GM12864 (cell line): ENCODE measurements at regions not wholly inside any gene's neighbourhood (a gene's known extent, or its start where the extent isn't known, plus 50 kb on each side); places are given as distances from the start of the nearest gene placed in this dataset.

Experiments used
- DNase-seq: peaks from one replicate; pipeline ENCODE4 v3.0.0-alpha.2; 2011; ENCODE audit warnings: low read depth
- H3K4me3 ChIP-seq: 2 replicates; pipeline ENCODE4 v1.5.1; 2011; ENCODE audit warnings: mild to moderate bottlenecking, low read depth, low read length, control low read depth
- CTCF ChIP-seq: IDR thresholded peaks from 2 replicates; pipeline ENCODE4 v1.5.1; 2011; ENCODE audit warnings: low read depth, mild to moderate bottlenecking, moderate library complexity, low read length, control low read depth, inconsistent platforms; ENCODE audit errors: missing control alignments

- TF ChIP-seq CTCF, result no peak
- DNase-seq, result no peak
Observed at GRCh38 chr16:85205747-85206471, 93.6 kb upstream of the CIBAR2 start.

GRCh38 chr16:85206472-85207356, 94.4 kb upstream of the CIBAR2 start:
- no peak overlapping the region for H3K4me3 ChIP-seq
- DNase-seq, result no peak
- TF ChIP-seq CTCF, result no peak

More at GRCh38 chr16:85205747-85206471, 93.6 kb upstream of the CIBAR2 start:
- no peak overlapping the region for H3K4me3 ChIP-seq

GRCh38 chr16:85207357-85207921, 95.2 kb upstream of the CIBAR2 start:
- H3K4me3 ChIP-seq, result no peak overlapping the region
- DNase-seq, result no peak
- no peak for TF ChIP-seq CTCF

- TF ChIP-seq CTCF, result no peak
- DNase-seq, result no peak
- no peak overlapping the region for H3K4me3 ChIP-seq
Observed at GRCh38 chr16:85208181-85208580, 95.9 kb upstream of the CIBAR2 start.

- DNase-seq, result no peak
- no peak overlapping the region for H3K4me3 ChIP-seq
- no peak for TF ChIP-seq CTCF
Observed at GRCh38 chr16:85208643-85209520, 96.6 kb upstream of the CIBAR2 start.

GRCh38 chr16:85209526-85210121, 97.4 kb upstream of the CIBAR2 start:
- H3K4me3 ChIP-seq, result no peak overlapping the region
- DNase-seq, result no peak
- no peak for TF ChIP-seq CTCF
